HepG2 (cell line): ENCODE measurements at regions not wholly inside any gene's neighbourhood (a gene's known extent, or its start where the extent isn't known, plus 50 kb on each side); places are given as distances from the start of the nearest gene placed in this dataset.

ENCODE experiments used
- ATAC-seq: fragments of 200-7000 bp; cut with Tn5 transposase; 3 replicates; pipeline ENCODE4 v1.9.1; 2020; ENCODE audit warnings: mild to moderate bottlenecking, moderate library complexity
- BruUV-seq: library from RNA; stranded (reverse); fragments of 400-500 nt; replicated peaks from 2 replicates; lab custom pipeline; 2021; lab: Mats Ljungman, UMichigan
- CTCF ChIA-PET: fragments of 300-600 bp; formaldehyde crosslinking; extraction: SDS; loops from one replicate; lab custom pipeline; 2021; ENCODE audit warnings: low total read pairs, inconsistent platforms, low intra/inter-chr PET ratio; lab: Yijun Ruan, JAX
- POLR2A ChIA-PET: fragments of 350-600 bp; sonication (Branson Sonifier 250); formaldehyde crosslinking; loops from one replicate; lab custom pipeline; 2020; ENCODE audit warnings: antibody characterized with exemption, inconsistent platforms; lab: Yijun Ruan, JAX
- DNase-seq: peaks from one replicate; pipeline ENCODE4 v3.0.0-alpha.2; 2015; ENCODE audit warnings: low spot score
- FAIRE-seq: peaks from 3 replicates; lab custom pipeline; 2011; peaks lifted over from hg19 to GRCh38; lab: Jason Lieb, UNC
- H2AFZ ChIP-seq: one replicate; pipeline ENCODE4 v1.6.1; 2011; ENCODE audit warnings: low read length, inconsistent platforms
- H3K27ac ChIP-seq: fragments of 300-600 bp; 3 replicates; pipeline ENCODE4 v1.8.0; 2011; ENCODE audit warnings: mixed run types, mild to moderate bottlenecking, mixed read lengths, low read length, inconsistent platforms; ENCODE audit not compliant: insufficient read depth; ENCODE audit errors: extremely low read length
- H3K27me3 ChIP-seq, 2 experiments: fragments of 200-600 bp in 1 of 2; 2 replicates in 1 of 2; 3 replicates in 1 of 2; pipeline versions ENCODE4 v1.6.0 to v1.8.0; 2011; ENCODE audit warnings: low read length in 2 of 2, mild to moderate bottlenecking in 2 of 2, moderate library complexity in 2 of 2, inconsistent platforms in 1 of 2; ENCODE audit not compliant: insufficient read depth in 2 of 2, control insufficient read depth in 1 of 2
- H3K36me3 ChIP-seq, 2 experiments: fragments of 200-600 bp in 1 of 2; replicated peaks in 1 of 2; 2 replicates in 1 of 2; 3 replicates in 1 of 2; pipeline versions ENCODE4 v1.5.1 to v1.8.0; 2011; ENCODE audit warnings: low read length in 2 of 2, inconsistent platforms in 1 of 2; ENCODE audit not compliant: insufficient read depth in 2 of 2, control insufficient read depth in 1 of 2
- H3K4me1 ChIP-seq: 2 replicates; pipeline ENCODE4 v1.5.1; 2012; ENCODE audit warnings: low read length, inconsistent platforms; ENCODE audit not compliant: insufficient read depth
- H3K4me2 ChIP-seq: 2 replicates; pipeline ENCODE4 v1.6.0; 2011; ENCODE audit warnings: low read depth, low read length, inconsistent platforms
- H3K4me3 ChIP-seq, 3 experiments: fragments of 200-600 bp in 1 of 3; sonication (generic), shearing (Covaris generic) in 1 of 3; replicated peaks in 1 of 3; 2 replicates each; pipeline ENCODE4 v1.5.1; 2011 to 2016; ENCODE audit warnings: low read length in 3 of 3, inconsistent platforms in 2 of 3, low read depth in 2 of 3, mild to moderate bottlenecking in 2 of 3, control low read depth in 1 of 3, mixed read lengths in 1 of 3; ENCODE audit not compliant: insufficient read depth in 1 of 3
- H3K79me2 ChIP-seq: one replicate; pipeline ENCODE4 v1.6.1; 2011; ENCODE audit warnings: low read length, inconsistent platforms; ENCODE audit not compliant: insufficient read depth
- H3K9ac ChIP-seq: 2 replicates; pipeline ENCODE4 v1.6.0; 2011; ENCODE audit warnings: mild to moderate bottlenecking, low read depth, low read length, inconsistent platforms; ENCODE audit not compliant: insufficient read depth
- H3K9me3 ChIP-seq: 2 replicates; pipeline ENCODE4 v1.5.1; 2012; ENCODE audit warnings: mild to moderate bottlenecking, low read length
- H4K20me1 ChIP-seq: 2 replicates; pipeline ENCODE4 v1.6.0; 2011; ENCODE audit warnings: inconsistent platforms, mild to moderate bottlenecking, low read length, moderate library complexity; ENCODE audit not compliant: insufficient read depth
- MAFF ChIP-seq: IDR thresholded peaks from 2 replicates; pipeline ENCODE4 v1.6.1; 2011; ENCODE audit warnings: low read depth, low read length, improper control_type of control experiment
- MAFK ChIP-seq, 2 experiments: IDR thresholded peaks in 1 of 2; conservative IDR thresholded peaks in 1 of 2; 2 replicates each; pipeline ENCODE4 v1.6.1; 2011; ENCODE audit warnings: improper control_type of control experiment in 2 of 2, low read length in 2 of 2
- RARG ChIP-seq: sonication (generic); formaldehyde crosslinking; IDR thresholded peaks from 2 replicates; pipeline ENCODE4 v1.4.0; 2020; ENCODE audit warnings: low read depth, mild to moderate bottlenecking, missing genetic modification reagents
- ZNF326 ChIP-seq: sonication (generic); formaldehyde crosslinking; IDR thresholded peaks from 2 replicates; pipeline ENCODE4 v1.4.0; 2020; ENCODE audit warnings: missing genetic modification reagents, borderline replicate concordance
- in situ Hi-C: cut with HindIII; loops from 2 replicates; pipeline ENCODE4 v1.10.0; 2017; ENCODE audit warnings: low pct_unique_long_range_greater_than_20kb; ENCODE audit not compliant: extremely low pct_ligation_motif_present
- intact Hi-C: fragments of 100-400 bp; cut with micrococcal nuclease; formaldehyde crosslinking; loops from one replicate; pipeline ENCODE4 v1.10.0; 2022; ENCODE audit not compliant: unreplicated experiment
- TF ChIP-seq, protein P1 (sequence below): sonication (generic); formaldehyde crosslinking; IDR thresholded peaks from one replicate; pipeline ENCODE4 v1.5.1; 2020; ENCODE audit warnings: mild to moderate bottlenecking, missing genetic modification reagents; ENCODE audit errors: not compliant biosample characterization
- TF ChIP-seq, protein P2 (sequence below): sonication (generic); formaldehyde crosslinking; IDR thresholded peaks from 2 replicates; pipeline ENCODE4 v1.4.0; 2020; ENCODE audit warnings: missing genetic modification reagents

DNA sequence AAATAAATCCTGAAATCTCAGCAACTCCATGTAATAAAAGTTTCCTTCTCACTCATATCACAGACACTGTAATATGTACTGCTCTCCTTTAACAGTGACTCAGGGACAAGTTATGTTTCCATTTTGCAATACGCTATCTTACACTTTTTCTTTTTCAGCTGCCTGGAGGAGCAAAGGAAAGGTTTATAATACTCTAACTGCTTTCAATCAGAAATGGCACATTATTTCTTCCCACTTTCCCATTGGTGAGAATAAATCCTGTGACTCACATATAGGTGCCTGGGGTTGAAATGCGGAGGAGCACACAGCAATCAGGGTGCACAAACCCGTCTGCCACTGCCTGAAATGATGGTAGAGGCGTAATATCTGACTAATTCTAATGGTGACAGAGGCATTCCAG lies 186.6 kb downstream of the HINT1 start (continued):
- TF ChIP-seq, protein P1, sequence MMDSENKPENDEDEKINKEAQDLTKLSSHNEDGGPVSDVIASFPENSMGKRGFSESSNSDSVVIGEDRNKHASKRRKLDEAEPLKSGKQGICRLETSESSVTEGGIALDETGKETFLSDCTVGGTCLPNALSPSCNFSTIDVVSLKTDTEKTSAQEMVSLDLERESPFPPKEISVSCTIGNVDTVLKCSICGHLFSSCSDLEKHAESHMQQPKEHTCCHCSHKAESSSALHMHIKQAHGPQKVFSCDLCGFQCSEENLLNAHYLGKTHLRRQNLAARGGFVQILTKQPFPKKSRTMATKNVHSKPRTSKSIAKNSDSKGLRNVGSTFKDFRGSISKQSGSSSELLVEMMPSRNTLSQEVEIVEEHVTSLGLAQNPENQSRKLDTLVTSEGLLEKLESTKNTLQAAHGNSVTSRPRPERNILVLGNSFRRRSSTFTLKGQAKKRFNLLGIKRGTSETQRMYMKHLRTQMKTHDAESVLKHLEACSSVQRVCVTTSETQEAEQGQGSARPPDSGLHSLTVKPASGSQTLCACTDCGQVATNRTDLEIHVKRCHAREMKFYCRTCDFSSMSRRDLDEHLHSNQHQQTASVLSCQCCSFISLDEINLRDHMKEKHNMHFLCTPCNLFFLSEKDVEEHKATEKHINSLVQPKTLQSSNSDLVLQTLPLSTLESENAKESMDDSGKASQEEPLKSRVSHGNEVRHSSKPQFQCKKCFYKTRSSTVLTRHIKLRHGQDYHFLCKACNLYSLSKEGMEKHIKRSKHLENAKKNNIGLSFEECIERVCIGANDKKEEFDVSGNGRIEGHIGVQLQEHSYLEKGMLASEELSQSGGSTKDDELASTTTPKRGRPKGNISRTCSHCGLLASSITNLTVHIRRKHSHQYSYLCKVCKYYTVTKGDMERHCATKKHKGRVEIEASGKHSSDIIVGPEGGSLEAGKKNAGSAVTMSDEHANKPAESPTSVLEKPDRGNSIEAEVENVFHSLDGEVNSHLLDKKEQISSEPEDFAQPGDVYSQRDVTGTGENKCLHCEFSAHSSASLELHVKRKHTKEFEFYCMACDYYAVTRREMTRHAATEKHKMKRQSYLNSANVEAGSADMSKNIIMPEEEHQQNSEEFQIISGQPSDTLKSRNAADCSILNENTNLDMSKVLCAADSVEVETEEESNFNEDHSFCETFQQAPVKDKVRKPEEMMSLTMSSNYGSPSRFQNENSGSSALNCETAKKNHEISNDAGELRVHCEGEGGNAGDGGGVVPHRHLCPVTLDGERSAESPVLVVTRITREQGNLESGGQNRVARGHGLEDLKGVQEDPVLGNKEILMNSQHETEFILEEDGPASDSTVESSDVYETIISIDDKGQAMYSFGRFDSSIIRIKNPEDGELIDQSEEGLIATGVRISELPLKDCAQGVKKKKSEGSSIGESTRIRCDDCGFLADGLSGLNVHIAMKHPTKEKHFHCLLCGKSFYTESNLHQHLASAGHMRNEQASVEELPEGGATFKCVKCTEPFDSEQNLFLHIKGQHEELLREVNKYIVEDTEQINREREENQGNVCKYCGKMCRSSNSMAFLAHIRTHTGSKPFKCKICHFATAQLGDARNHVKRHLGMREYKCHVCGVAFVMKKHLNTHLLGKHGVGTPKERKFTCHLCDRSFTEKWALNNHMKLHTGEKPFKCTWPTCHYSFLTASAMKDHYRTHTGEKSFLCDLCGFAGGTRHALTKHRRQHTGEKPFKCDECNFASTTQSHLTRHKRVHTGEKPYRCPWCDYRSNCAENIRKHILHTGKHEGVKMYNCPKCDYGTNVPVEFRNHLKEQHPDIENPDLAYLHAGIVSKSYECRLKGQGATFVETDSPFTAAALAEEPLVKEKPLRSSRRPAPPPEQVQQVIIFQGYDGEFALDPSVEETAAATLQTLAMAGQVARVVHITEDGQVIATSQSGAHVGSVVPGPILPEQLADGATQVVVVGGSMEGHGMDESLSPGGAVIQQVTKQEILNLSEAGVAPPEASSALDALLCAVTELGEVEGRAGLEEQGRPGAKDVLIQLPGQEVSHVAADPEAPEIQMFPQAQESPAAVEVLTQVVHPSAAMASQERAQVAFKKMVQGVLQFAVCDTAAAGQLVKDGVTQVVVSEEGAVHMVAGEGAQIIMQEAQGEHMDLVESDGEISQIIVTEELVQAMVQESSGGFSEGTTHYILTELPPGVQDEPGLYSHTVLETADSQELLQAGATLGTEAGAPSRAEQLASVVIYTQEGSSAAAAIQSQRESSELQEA = no peak
- TF ChIP-seq, protein P2, sequence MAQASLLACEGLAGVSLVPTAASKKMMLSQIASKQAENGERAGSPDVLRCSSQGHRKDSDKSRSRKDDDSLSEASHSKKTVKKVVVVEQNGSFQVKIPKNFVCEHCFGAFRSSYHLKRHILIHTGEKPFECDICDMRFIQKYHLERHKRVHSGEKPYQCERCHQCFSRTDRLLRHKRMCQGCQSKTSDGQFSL (CRISPR knock-in tag) = no peak
- no peak for TF ChIP-seq ZNF326 (CRISPR knock-in tag)

DNA sequence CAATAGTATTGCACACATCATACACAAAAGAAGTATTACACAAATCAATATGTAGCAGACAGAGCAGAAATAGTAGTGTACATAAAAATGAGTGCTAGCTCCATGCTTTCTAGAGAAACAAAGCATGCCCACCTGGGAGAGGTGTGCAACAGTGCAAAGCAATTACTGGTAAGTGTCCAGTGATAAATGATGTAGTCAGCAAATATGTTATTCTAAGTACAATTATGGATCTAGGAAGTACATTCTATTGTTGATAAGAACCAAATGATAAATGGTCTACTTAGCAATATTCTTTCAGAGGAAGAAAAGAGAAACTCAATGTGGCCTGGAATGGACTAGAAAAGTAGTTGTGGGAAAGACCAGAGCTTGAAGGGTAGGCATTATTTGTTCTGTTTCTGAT lies 188.6 kb downstream of the HINT1 start:
- no peaks in the 10 kb centered on the region for H3K27me3 ChIP-seq
- no peaks in the 10 kb centered on the region for H3K9me3 ChIP-seq
- no peaks in the 10 kb centered on the region for H3K4me1 ChIP-seq
- no peak overlapping the region for H3K4me3 ChIP-seq
- CTCF ChIA-PET = no interaction called here
- no TSS peak for BruUV-seq
- no peak for FAIRE-seq
- DNase-seq = no peak
- no peaks in the 10 kb centered on the region for H3K36me3 ChIP-seq
- H3K27ac ChIP-seq = no peak overlapping the region
- H3K9ac ChIP-seq = no peak overlapping the region
- in situ Hi-C loops = no loop called here
- no peaks in the 10 kb centered on the region for H3K79me2 ChIP-seq
- POLR2A ChIA-PET = no interaction called here
- no peak for ATAC-seq
- no peaks in the 10 kb centered on the region for H4K20me1 ChIP-seq
- H3K4me2 ChIP-seq = no peak overlapping the region
- no peak overlapping the region for H2AFZ ChIP-seq
- TF ChIP-seq MAFF (peak; percentile 83), RARG (no peak), MAFK (conservative IDR thresholded peaks at IDR 0.05 in 1 of 2, IDR thresholded peaks at IDR 0.05 in 1 of 2; ENCODE audit: low read length in 2 of 2) (peak; percentile 77 to 89; a peak in 3 of 4 replicates)
- intact Hi-C loops = no loop called here
